Osteoblast (primary cell): ENCODE measurements at regions not wholly inside any gene's neighbourhood (a gene's known extent, or its start where the extent isn't known, plus 50 kb on each side); places are given as distances from the start of the nearest gene placed in this dataset.
A peak's percentile ranks its signal among the peaks of the same experiment; 100 is the strongest.

Experiments
- DNase-seq: peaks from one replicate; pipeline ENCODE4 v3.0.0; 2011; ENCODE audit warnings: low spot score, mixed read lengths; ENCODE audit not compliant: insufficient read length; ENCODE audit errors: missing footprints
- H2AFZ ChIP-seq: 2 replicates; pipeline ENCODE4 v1.6.0; 2011; ENCODE audit warnings: mild to moderate bottlenecking, low read length
- H3K27ac ChIP-seq: 2 replicates; pipeline ENCODE4 v1.5.1; 2011; ENCODE audit warnings: mild to moderate bottlenecking, low read depth, low read length, moderate library complexity
- H3K27me3 ChIP-seq: 2 replicates; pipeline ENCODE4 v1.6.0; 2012; ENCODE audit warnings: mild to moderate bottlenecking, control low read depth, inconsistent platforms, low read length, moderate library complexity; ENCODE audit not compliant: insufficient read depth
- H3K36me3 ChIP-seq: 2 replicates; pipeline ENCODE4 v1.5.1; 2011; ENCODE audit warnings: mild to moderate bottlenecking, low read length, control low read depth, moderate library complexity; ENCODE audit not compliant: insufficient read depth
- H3K4me1 ChIP-seq: 2 replicates; pipeline ENCODE4 v1.5.1; 2011; ENCODE audit warnings: mild to moderate bottlenecking, low read length, control low read depth, moderate library complexity; ENCODE audit not compliant: insufficient read depth
- H3K4me2 ChIP-seq: 2 replicates; pipeline ENCODE4 v1.6.0; 2011; ENCODE audit warnings: mild to moderate bottlenecking, low read length; ENCODE audit not compliant: insufficient read depth
- H3K4me3 ChIP-seq: fragments of 200-600 bp; sonication (generic); 3 replicates; pipeline ENCODE4 v1.5.1; 2012; ENCODE audit warnings: mild to moderate bottlenecking, low read length, inconsistent platforms; ENCODE audit not compliant: insufficient read depth
- H3K79me2 ChIP-seq: 2 replicates; pipeline ENCODE4 v1.6.0; 2012; ENCODE audit warnings: mild to moderate bottlenecking, low read length, control low read depth, inconsistent platforms; ENCODE audit not compliant: insufficient read depth
- H3K9me3 ChIP-seq: 2 replicates; pipeline ENCODE4 v1.5.1; 2011; ENCODE audit warnings: low read depth, low read length, control low read depth
- H4K20me1 ChIP-seq: 2 replicates; pipeline ENCODE4 v1.6.0; 2012; ENCODE audit warnings: mild to moderate bottlenecking, low read length, control low read depth; ENCODE audit not compliant: insufficient read depth
- TF ChIP-seq, protein P1 (sequence below): IDR thresholded peaks from 2 replicates; pipeline ENCODE4 v1.5.1; 2011; ENCODE audit warnings: mild to moderate bottlenecking, low read depth, low read length, moderate library complexity; ENCODE audit errors: extremely low read depth

GRCh38 chr6:123733180-123733579, 70.5 kb upstream of the NKAIN2 start:
- Histone ChIP-seq H3K27ac (no peak overlapping the region), H3K4me2 (no peak overlapping the region), H4K20me1 (no peaks in the 10 kb centered on the region), H3K4me1 (no peaks in the 10 kb centered on the region), H3K36me3 (no peaks in the 10 kb centered on the region), H3K4me3 (no peak overlapping the region), H3K27me3 (no peaks in the 10 kb centered on the region), H2AFZ (no peak overlapping the region), H3K9me3 (no peaks in the 10 kb centered on the region), H3K79me2 (no peaks in the 10 kb centered on the region)
- TF ChIP-seq, protein P1, sequence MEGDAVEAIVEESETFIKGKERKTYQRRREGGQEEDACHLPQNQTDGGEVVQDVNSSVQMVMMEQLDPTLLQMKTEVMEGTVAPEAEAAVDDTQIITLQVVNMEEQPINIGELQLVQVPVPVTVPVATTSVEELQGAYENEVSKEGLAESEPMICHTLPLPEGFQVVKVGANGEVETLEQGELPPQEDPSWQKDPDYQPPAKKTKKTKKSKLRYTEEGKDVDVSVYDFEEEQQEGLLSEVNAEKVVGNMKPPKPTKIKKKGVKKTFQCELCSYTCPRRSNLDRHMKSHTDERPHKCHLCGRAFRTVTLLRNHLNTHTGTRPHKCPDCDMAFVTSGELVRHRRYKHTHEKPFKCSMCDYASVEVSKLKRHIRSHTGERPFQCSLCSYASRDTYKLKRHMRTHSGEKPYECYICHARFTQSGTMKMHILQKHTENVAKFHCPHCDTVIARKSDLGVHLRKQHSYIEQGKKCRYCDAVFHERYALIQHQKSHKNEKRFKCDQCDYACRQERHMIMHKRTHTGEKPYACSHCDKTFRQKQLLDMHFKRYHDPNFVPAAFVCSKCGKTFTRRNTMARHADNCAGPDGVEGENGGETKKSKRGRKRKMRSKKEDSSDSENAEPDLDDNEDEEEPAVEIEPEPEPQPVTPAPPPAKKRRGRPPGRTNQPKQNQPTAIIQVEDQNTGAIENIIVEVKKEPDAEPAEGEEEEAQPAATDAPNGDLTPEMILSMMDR, result no peak
- DNase-seq, result no peak

DNA sequence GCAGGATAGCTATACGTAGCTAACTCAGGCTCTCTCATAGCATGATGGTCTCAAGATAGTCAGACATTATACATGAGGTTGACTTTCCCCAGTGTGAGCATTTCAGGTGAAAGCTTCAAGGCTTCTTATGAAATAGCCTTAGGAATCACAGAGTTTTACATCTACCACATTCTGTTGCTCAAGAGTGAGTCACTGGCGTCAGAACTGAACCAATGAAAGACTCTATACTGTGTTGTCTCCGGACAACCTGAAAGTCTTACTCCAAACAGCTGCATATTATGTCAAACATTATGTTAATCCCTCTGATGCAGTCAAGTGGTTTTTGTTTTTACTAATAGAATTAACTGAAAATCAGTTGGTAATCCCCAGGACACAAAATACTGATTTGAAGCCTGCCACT, 79.8 kb upstream of the TRDN start:
- no peaks in the 10 kb centered on the region for H3K79me2 ChIP-seq
- no peak overlapping the region for H2AFZ ChIP-seq
- no peak overlapping the region for H3K27ac ChIP-seq
- DNase-seq, result peak; percentile 35
- TF ChIP-seq, protein P1, result no peak
- no peak overlapping the region for H3K4me3 ChIP-seq
- no peak overlapping the region for H3K4me2 ChIP-seq
- no peaks in the 10 kb centered on the region for H3K4me1 ChIP-seq
- H3K9me3 ChIP-seq, result no peaks in the 10 kb centered on the region
- H3K36me3 ChIP-seq, result no peaks in the 10 kb centered on the region
- no peaks in the 10 kb centered on the region for H3K27me3 ChIP-seq
- no peaks in the 10 kb centered on the region for H4K20me1 ChIP-seq

GRCh38 chr6:123715006-123715863, 78.5 kb upstream of the TRDN start:
- Histone ChIP-seq H3K36me3 (no peaks in the 10 kb centered on the region), H3K27ac (no peak overlapping the region)

DNA sequence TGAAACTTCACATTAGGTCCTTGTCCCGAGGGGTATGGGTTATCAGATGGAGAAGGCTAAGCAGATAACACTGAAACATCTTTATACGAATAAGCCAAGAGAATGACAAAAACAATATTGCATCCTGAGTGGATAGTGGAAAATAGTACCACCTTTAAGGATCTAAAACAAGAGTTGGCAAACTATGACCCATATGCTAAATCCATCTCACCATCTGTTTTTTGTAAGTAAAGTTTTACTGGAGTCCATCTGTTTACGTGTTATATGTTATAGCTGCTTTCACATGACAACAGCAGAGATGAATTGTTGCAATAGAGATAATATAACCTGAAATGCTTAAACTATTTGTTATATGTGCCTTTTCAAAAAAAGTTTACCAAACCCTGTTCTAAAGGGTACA, 76.1 kb upstream of the TRDN start:
- Histone ChIP-seq H3K4me3 (no peak overlapping the region), H4K20me1 (no peaks in the 10 kb centered on the region), H3K4me1 (no peaks in the 10 kb centered on the region), H3K36me3 (no peaks in the 10 kb centered on the region), H3K27ac (no peak overlapping the region), H3K9me3 (no peaks in the 10 kb centered on the region), H3K79me2 (no peaks in the 10 kb centered on the region), H3K4me2 (no peak overlapping the region), H2AFZ (no peak overlapping the region), H3K27me3 (no peaks in the 10 kb centered on the region)
- DNase-seq, result no peak
- TF ChIP-seq, protein P1, result no peak

More at GRCh38 chr6:123715006-123715863, 78.5 kb upstream of the TRDN start:
- no peak overlapping the region for H3K4me3 ChIP-seq
- DNase-seq, result no peak
- TF ChIP-seq, protein P1, result peak; percentile 53
- no peaks in the 10 kb centered on the region for H3K79me2 ChIP-seq
- H2AFZ ChIP-seq, result no peak overlapping the region
- H3K27me3 ChIP-seq, result no peaks in the 10 kb centered on the region
- no peaks in the 10 kb centered on the region for H3K9me3 ChIP-seq
- H3K4me2 ChIP-seq, result no peak overlapping the region
- H3K4me1 ChIP-seq, result no peaks in the 10 kb centered on the region
- no peaks in the 10 kb centered on the region for H4K20me1 ChIP-seq
